Left lung (tissue), 4 donors: ENCODE measurements at regions not wholly inside any gene's neighbourhood (a gene's known extent, or its start where the extent isn't known, plus 50 kb on each side); places are given as distances from the start of the nearest gene placed in this dataset.

Experiments
- ATAC-seq: fragments of 200-7000 bp; cut with Tn5 transposase; one replicate; pipeline ENCODE4 v1.9.1; 2020; ENCODE audit warnings: moderate library complexity
- DNase-seq, 4 donors: peaks; one replicate each; pipeline ENCODE4 v3.0.0-alpha.2; 2013 to 2020
- H3K27ac ChIP-seq, 2 donors: fragments of 200-600 bp; sonication (generic) in 1 of 2; one replicate each; pipeline versions ENCODE4 v1.5.0 to v1.8.0; 2020 to 2021
- H3K27me3 ChIP-seq, 2 donors: fragments of 200-600 bp; sonication (generic) in 1 of 2; one replicate each; pipeline versions ENCODE4 v1.5.0 to v1.8.0; 2020 to 2021
- H3K36me3 ChIP-seq, 2 donors: fragments of 200-600 bp; sonication (generic) in 1 of 2; one replicate each; pipeline versions ENCODE4 v1.5.0 to v1.8.0; 2020 to 2021
- H3K4me1 ChIP-seq, 2 donors: fragments of 200-600 bp; one replicate each; pipeline ENCODE4 v1.8.0; 2021
- H3K4me3 ChIP-seq, 2 donors: fragments of 200-600 bp; sonication (generic) in 1 of 2; one replicate each; pipeline versions ENCODE4 v1.5.0 to v1.8.0; 2020 to 2021; ENCODE audit warnings: mild to moderate bottlenecking in 1 of 2
- H3K9me3 ChIP-seq, 2 donors: fragments of 200-600 bp; sonication (generic) in 1 of 2; one replicate each; pipeline versions ENCODE4 v1.5.0 to v1.8.0; 2020 to 2021
- intact Hi-C, 2 donors: fragments of 100-400 bp; cut with DNase I; formaldehyde crosslinking; loops; one replicate each; pipeline versions ENCODE4 v1.11.2 to v1.14.2; 2022
- TF ChIP-seq, protein P1 (sequence below), 2 donors: fragments of 200-600 bp; sonication (generic) in 1 of 2; IDR thresholded peaks; one replicate each; pipeline versions ENCODE4 v1.5.0 to v1.8.0; 2021; ENCODE audit warnings: antibody characterized with exemption in 2 of 2
- donor health status: DM: no; HTN: yes; CAD: no.
- donor health status: DM: no; HTN: no; CAD: no.

DNA sequence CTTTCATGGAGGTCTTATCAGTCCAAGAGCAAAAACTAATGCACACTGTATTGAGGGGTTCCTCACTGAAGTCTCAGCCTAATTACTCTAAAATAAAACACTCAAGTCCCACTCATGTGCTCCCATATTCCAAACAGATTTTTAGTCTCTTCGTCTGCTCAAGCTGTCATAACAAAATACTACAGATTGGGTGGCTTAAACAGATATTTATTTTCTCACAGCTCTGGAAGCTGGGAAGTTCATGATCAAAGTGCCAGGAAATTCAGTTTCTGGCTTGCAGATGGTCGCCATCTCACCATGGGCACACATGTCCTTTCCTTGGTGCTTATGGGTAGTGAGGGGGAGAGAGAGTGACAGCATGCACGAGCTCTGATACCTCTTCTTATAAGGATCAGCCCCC lies 147.5 kb downstream of the ANXA2 start:
- no peaks in the 10 kb centered on the region for H3K9me3 ChIP-seq
- H3K4me1 ChIP-seq: peaks cover 0 to 2% of the 10 kb centered on the region in 2 donors
- ATAC-seq (no peak), DNase-seq (peak in 1 of 4 donors; percentile 21)
- TF ChIP-seq, protein P1, sequence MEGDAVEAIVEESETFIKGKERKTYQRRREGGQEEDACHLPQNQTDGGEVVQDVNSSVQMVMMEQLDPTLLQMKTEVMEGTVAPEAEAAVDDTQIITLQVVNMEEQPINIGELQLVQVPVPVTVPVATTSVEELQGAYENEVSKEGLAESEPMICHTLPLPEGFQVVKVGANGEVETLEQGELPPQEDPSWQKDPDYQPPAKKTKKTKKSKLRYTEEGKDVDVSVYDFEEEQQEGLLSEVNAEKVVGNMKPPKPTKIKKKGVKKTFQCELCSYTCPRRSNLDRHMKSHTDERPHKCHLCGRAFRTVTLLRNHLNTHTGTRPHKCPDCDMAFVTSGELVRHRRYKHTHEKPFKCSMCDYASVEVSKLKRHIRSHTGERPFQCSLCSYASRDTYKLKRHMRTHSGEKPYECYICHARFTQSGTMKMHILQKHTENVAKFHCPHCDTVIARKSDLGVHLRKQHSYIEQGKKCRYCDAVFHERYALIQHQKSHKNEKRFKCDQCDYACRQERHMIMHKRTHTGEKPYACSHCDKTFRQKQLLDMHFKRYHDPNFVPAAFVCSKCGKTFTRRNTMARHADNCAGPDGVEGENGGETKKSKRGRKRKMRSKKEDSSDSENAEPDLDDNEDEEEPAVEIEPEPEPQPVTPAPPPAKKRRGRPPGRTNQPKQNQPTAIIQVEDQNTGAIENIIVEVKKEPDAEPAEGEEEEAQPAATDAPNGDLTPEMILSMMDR (IDR thresholded peaks at IDR 0.05): no peak
- intact Hi-C loops: no loop called here
- no peaks in the 10 kb centered on the region for H3K27me3 ChIP-seq
- no peaks in the 10 kb centered on the region for H3K36me3 ChIP-seq
- no peak overlapping the region for H3K27ac ChIP-seq
- H3K4me3 ChIP-seq: no peak overlapping the region

DNA sequence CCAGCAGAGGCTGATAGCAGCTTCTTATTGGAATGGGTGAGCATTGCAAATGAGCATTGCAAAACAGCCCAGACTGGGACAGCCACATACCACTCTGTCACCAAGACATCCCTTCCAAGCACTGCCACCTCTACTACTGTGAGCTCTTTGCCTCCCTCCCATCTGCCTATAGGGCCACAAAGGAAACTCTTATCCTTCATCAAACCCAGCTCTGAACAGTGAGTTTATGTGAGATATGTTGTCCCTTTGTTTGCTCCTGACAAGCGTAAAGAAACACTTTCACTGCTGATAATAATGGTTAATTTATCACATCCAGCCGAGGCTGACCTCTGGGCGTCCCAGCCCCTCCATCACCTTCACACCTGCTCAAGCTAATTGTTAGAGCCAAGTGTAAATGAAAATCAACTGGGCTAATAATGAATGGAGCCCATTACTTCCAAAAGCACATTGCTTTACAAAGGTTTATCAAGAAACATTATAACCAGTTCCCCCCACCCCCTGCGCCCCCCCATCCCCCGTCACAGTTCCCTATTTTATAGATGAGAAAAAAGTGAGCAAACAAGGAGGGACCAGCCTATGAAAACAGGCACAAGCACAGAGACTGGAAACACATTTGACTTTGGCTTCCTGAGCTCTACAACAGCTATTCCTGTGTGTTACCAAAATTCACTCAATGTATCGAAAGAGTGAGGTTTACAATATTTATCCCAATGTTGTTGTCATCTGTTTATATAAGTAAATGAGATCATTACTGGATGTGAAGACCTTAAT lies 146.3 kb downstream of the ANXA2 start:
- DNase-seq: no peak
- no peak overlapping the region for H3K4me3 ChIP-seq
- no peaks in the 10 kb centered on the region for H3K9me3 ChIP-seq
- TF ChIP-seq, protein P1 (IDR thresholded peaks at IDR 0.05): no peak
- no peaks in the 10 kb centered on the region for H3K36me3 ChIP-seq
- peaks cover 0 to 5% of the 10 kb centered on the region in 2 donors for H3K4me1 ChIP-seq
- intact Hi-C loops: no loop called here
- H3K27me3 ChIP-seq: no peaks in the 10 kb centered on the region
- ATAC-seq: no peak
- no peak overlapping the region for H3K27ac ChIP-seq

DNA sequence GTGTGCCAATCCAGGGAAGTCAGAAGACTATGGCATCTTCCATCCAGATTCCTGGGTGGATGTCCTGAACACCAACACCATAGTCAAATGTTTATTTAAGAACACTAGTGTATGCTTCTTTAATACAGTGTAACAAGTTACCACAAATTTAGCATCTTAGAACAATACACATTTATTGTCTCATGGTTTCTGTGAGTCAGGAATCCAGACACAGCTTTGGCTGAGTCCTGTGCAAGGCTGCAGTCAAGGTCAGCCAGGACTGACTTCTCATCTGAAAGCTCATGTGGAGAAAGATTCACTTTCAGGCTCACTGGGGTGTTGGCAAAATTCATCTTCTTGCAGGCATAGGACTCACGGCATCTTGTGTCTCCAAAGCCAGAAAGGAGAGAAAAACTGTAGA lies 143.4 kb downstream of the ANXA2 start:
- no peak overlapping the region for H3K4me3 ChIP-seq
- H3K36me3 ChIP-seq: no peaks in the 10 kb centered on the region
- H3K9me3 ChIP-seq: no peaks in the 10 kb centered on the region
- DNase-seq (no peak), ATAC-seq (no peak)
- intact Hi-C loops: no loop called here
- H3K4me1 ChIP-seq: peaks cover 0 to 5% of the 10 kb centered on the region in 2 donors
- TF ChIP-seq, protein P1 (IDR thresholded peaks at IDR 0.05): no peak
- no peak overlapping the region for H3K27ac ChIP-seq
- no peaks in the 10 kb centered on the region for H3K27me3 ChIP-seq

DNA sequence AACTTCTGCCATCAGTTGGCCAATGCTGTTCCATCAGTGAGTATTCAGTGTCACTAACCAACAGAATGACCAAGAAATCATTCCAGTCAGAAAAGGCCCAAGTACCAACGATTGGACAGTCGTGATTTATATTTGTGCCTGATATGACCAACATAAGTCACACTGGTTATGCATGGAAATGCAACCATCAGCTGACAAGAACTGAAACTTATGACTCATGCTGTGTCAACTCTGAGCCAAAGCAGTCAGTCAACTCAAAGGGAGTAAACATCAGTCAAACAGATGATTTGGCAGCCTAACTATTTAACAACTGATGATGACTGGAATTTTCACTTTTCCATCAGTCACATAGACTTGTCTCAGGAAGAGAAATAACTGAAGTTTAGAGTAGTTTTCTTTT lies 142.4 kb downstream of the ANXA2 start:
- Histone ChIP-seq H3K4me1 (peaks cover 0 to 5% of the 10 kb centered on the region in 2 donors), H3K27ac (no peak overlapping the region), H3K9me3 (no peaks in the 10 kb centered on the region), H3K36me3 (no peaks in the 10 kb centered on the region), H3K4me3 (no peak overlapping the region), H3K27me3 (no peaks in the 10 kb centered on the region)
- TF ChIP-seq, protein P1 (IDR thresholded peaks at IDR 0.05): no peak
- ATAC-seq (peak; percentile 96), DNase-seq (no peak)
- intact Hi-C loops: no loop called here

DNA sequence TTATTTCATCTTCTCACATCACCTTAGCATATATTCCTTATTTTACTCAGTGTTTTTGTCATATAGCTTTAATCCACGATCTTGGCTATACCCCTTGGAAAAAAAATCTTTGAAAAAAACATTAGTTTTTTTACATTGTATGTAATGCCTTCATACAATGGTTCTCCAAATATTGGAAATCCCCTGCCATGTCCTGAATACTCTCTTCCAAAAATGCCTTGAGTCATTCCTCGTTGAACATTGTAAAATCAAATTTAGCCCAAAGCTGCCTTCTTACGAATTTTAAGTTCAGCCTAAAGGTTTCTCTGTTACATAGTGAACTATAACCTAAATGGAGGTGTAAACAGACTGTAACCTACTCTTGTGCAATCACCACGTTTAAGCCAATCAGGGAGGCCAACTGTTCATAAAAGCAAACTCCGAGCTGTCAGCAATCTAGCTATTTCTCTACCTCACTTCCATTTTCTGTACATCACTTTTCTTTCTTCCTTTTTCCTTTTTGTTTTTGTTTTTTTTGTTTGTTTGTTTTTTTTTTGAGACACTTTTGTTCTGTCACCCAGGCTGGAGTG lies 140.1 kb downstream of the ANXA2 start:
- Histone ChIP-seq H3K27ac (no peak overlapping the region), H3K36me3 (no peaks in the 10 kb centered on the region), H3K4me1 (peaks cover 0 to 5% of the 10 kb centered on the region in 2 donors), H3K4me3 (no peak overlapping the region), H3K27me3 (peaks cover 0 to 4% of the 10 kb centered on the region in 2 donors), H3K9me3 (no peaks in the 10 kb centered on the region)
- ATAC-seq (no peak), DNase-seq (no peak)
- intact Hi-C loops: no loop called here
- TF ChIP-seq, protein P1 (IDR thresholded peaks at IDR 0.05): no peak
